Right forelimb (tissue), 1 donor: ENCODE measurements at regions not wholly inside any gene's neighbourhood (a gene's known extent, or its start where the extent isn't known, plus 50 kb on each side); places are given as distances from the start of the nearest gene placed in this dataset.
"Not testable (repeated sequence)": the region's sequence is repeated elsewhere in the genome, so short reads cannot be mapped to it uniquely, and the experiment has no call there.

Source experiments
- DNase-seq: peaks from one replicate; pipeline ENCODE4 v3.0.0-alpha.2; 2018

DNA sequence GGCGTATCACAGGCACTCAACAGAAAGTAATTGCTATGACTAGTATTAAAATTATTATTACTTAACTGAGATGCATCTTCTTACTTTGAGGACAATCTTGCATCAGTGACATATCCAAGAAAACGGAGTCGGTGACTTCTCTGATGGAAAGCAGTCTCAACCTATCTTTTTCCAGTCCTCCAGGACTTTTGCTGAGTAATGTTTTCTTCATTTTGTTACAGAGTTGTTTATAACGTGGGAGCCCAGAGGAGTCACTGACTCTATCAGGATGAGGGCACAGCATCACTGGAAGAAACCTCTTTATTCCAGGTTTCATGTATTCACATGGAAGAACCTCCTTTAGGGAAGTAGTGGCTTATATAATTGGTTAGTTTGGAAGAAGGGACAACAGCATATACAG is 51.5 kb upstream of the MELK start:
- no peak for DNase-seq

DNA sequence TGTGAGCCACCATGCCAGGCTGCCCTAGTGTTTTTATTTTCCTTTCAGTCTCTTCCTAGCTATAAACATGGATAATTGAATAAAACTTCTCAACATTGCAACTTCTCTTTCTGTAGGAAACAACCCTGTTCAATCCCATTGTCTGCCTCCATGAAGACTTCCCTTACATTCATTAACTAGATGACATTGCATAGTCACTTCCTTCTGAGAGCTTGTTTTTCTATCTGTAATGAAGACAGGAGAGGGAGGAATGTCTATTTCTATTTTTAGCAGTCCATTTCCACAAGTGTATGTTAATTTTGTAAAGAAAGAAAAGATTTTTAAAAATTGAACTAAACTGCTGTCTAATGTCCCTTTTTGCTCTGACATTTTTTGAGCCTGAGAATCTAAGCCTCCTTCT is 55.6 kb upstream of the MELK start:
- DNase-seq, result no peak

DNA sequence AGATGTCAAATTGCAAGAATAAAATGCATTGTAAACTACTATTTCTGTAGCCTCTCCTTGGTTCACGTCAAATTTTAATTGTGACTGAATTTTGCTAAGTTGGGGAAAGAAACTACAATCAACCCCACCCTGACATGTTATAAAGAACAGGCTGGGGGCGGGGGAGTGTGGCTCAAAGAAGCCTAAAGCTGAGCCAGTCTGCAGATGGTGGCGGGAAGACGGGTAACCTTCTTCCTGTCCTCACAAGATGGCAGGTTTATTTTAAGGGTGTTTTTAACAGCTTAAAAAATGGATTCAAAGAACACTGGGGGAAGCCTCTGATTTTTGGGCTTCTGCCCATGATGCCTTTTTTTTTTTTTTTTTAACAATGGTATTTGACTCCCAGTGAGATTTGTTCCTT is 68.5 kb upstream of the MELK start:
- no peak for DNase-seq

DNA sequence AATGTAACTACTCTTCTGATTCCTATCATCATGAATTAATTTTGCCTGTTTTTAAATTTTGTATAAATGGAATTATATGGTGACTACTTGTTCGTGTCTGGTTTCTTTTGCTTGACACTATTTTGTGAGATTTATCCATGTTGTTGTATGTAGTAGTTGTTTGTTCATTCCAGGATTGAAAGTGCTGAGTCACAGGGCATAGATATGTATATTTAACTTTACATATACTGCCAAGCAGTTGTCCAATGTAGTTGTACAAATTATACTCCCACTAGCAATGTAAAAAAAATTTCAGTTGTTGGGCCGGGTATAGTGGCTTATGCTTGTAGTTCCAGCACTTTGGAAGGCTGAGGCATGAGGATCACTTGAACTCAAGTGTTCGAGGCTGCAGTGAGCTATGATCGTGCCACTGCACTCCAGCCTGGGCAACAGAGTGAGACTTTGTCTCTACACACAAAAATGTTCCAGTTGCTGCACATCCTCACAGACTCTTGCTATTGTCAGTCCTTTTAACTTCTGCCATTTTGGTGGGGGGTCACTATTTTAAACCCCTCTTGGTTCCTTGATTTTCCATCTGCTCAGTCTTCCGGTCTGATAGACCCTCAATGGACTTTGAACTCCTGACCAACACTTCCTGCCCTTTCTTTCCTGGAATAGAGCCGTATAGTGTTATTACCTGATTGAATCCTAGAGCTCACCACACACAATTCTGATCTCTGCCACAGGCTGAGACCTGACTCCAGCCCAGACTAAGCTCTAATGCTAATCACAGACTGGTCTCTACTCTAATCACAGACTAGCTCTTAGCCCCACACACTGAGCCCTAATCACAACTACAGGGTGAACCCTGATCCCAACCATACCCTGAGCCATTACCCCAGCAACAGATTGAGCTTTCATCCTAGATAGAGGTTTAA is 69.3 kb upstream of the MELK start:
- no peak for DNase-seq

DNA sequence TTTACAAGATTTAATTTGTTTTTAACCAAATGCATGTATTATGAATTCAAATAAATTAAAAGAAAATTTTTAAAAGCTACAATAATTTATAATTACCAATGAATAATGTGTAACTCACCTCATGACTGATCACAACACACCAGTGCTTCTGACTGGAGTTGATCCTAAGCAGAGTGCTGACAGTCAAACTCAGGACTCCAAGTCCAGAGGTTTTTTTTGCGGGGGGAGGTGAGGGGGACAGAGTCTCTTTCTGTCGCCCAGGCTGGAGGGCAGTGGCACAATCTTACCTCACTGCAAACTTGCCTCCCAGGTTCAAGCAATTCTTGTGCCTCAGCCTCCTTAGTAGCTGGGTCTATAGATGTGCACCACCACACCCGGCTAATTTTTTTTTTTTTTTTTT is 71.0 kb upstream of the MELK start:
- no peak for DNase-seq

DNA sequence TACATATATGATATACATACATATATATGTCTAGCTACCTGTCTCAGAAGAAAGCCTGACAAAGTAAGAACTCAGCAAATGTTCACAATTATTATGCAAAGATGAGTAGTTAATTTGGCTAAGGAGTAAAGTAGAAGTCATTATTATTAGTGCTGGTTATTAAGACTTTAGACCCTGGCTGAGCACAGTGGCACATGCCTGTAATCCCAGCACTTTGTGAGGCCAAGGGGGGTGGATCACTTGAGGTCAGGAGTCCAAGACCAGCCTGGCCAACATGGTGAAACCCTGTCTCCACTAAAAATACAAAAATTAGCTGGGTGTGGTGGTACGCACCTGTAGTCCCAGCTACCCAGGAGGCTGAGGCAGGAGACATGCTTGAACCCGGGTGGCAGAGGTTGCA is 71.8 kb upstream of the MELK start:
- not testable (repeated sequence) for DNase-seq

DNA sequence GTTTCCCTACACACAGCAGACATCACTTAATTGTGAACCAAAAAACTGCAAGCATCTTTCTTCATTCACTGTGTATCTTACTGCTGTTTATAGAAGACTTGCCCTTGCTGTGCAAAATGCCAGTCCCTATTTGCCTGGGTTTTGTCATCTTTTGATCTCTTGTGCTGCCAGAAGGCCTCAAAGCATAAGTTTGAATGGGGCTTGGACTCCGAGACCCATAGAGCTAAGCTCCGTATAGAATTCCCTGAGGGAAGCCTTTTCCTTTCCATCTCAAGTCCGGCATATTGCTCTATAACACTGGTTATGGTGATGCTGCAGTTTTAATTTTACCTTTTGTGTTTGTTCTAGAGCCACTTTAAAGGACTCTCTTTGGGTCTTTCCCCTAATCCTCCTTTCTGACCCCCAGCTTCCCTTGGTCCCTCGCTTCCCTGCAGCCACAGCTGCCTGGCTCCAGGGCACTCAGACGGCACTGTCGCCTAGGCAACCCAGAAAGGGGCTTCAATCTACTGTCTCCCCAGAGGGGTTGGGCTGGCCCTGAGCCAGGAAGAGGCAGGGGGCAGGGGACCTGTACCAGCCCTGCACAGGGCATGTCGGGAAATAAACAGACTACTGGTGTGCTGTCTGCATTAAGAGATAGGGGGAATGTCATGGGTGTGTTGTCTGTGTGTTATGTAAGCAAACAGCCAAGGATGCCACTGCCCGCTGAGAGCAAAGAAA is 73.4 kb upstream of the MELK start:
- no peak for DNase-seq

DNA sequence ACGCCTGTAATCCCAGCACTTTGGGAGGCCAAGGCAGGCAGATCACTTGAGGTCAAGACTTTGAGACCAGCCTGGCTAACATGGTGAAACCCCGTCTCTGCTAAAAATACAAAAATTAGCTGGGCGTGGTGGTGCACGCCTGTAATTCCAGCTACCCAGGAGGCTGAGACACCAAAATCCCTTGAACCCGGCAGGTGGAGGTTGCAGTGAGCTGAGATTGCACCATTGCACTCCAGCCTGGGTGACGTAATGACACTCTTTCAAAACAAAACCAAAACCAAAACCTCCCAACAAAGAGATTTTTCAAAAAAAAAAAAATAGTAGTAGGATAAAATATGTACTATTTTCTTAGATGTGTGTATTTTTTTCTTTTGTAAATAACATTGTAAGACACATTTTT is 79.1 kb upstream of the MELK start:
- not testable (repeated sequence) for DNase-seq

DNA sequence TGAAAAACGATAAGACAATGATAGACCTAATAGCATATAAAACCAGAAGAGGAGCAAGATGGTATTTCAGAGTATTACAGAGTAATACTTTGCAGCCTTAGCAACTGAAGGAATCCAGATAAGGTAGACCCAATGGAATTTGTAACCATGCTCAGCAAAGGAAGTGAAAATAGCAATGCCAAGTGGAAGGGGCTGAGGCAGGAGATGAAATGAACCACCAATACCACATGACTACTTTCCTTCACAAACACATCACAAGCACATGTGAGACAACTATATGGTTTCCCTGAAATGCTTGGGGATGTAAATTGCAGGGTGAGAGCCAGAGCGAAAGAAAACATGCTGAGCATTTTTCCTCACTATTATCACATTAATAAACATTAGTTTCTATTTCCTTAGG is 79.8 kb upstream of the MELK start:
- no peak for DNase-seq

DNA sequence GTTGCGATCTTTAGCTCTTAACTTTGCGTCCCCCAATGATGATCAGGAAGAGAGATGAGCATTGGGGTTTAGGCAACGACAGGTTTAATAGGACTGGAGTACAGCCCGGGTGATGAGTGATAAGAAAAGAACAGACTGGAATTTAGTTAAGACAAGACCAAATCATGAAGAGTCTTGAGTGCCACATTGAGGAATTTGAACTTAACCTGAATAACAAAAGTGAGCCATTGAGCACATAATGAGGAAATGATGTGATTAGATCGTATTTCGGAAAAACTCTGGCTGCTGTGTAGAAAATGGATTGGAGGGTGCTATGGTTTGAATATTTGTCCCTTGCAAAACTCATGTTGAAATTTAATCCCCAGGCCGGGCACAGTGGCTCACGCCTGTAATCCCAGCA is 83.2 kb upstream of the MELK start:
- DNase-seq, result no peak

DNA sequence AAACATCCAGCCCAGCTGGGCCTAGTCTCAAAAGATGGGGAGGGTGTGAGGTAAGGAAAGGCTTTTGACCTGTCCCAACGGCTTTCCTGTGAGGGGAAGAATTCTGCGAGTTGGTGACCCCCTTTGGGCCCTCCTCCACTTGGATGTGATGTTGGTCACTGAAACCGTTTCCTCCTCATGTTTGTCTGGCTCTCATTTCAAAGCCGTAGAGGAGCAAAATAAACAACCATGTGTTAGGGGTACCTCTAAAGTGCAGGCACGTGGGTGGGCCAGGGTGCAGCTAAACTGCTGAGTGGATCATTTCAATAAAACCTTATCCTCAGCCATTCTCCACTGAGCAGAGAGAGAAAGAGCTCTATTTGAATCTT is 84.3 kb upstream of the MELK start:
- no peak for DNase-seq

DNA sequence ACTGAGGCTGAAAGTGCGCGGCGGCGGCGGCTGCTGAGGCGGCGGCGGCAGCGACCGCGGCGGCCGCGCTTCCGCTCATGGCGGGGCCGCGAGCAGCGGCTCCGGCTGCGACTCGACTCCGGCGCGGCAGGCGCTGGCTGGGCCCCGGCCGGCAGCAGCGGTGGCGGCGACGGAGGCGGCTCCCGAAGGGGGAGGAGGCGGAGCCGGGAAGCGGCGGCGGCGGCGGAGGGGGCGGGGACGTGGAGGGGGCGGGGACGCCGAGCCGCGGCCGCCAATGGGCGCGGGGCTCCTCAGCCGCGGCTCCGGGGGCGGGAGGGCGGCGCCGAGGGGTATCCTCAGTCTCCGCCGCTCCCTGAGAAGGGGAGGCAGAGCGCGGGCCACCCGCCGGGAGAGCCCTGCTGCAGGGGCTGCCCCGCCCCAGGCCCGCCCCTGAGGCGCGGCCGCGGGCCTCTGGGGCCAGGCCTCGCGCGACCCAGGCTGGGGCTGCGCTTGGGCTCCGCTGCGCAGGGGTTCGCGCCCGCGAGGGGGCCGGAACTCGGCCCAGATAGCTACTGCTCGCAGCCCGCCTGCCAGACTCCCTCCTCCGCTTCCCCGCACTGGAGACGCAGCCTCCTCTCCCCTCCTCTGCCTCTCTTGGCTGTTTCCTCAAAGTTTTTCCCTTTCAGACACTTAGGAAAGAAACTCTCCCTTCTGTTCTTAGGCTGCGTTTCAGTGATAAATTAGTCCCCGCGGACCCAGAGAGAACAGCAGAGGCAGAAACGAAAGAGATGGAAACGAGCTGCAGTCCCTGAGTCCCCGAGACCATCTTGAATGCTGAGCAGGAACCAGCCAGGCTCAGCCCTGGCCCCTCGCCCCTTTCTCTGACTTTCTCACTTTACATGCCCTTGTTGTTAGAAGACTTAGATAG is 85.0 kb upstream of the MELK start:
- DNase-seq, result peak; percentile 92

DNA sequence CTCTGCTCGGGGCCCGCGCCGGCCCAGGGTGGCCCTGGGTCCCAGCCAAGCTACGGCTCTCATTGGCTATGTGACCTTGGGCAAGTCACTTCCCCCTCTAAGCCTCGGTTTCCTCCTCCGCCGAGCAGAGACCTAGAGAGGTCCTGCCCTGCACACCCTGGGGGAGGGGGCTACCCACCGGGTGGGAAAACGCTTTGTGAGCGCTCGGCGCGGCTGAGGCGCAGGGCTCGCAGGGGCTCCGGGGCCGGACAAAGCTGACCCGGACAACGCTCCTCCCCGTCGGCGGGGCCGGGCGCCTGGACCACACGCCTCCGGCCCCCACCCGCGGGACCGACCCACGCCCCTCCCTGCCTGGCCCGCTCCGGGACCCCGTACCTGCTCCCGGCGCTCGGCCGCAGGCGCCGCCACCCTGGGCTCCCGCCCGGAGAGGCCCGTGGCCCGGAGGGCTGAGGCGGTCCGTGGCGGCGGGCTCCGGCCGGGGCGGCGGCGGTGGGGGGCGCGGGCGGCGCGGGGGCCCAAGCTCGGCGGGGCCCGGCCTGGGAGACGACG is 85.7 kb upstream of the MELK start:
- peak; percentile 69 for DNase-seq

DNA sequence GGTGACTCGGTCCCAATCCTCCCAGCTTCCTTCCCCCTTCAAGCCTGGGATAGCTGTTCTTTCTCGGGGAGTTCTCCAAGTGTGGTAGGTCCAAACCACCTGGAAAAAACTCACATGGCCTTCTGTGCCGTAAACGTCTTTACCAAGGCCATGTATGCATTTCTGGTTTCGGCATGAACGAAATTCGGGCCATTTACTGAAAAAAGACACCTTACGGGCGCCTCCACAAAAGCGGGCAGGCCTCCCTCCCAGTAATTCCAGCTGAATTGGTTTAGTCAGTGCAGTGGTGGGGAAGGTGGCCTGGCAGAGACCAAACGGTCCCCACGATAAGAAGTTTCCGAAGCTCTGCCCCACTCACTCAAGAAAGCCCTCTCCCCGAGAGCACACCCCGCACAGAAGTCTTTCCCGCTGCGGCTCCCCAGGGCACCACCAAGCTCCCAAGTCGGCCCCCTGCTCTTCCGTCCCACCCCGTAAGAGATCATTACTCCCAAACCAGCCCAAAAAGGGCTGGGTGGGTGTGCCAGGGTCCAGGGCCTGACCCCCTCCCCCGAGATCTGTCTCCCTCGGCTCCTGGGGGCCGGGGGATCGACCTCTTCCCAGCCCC is 86.3 kb upstream of the MELK start:
- DNase-seq, result peak; percentile 50

DNA sequence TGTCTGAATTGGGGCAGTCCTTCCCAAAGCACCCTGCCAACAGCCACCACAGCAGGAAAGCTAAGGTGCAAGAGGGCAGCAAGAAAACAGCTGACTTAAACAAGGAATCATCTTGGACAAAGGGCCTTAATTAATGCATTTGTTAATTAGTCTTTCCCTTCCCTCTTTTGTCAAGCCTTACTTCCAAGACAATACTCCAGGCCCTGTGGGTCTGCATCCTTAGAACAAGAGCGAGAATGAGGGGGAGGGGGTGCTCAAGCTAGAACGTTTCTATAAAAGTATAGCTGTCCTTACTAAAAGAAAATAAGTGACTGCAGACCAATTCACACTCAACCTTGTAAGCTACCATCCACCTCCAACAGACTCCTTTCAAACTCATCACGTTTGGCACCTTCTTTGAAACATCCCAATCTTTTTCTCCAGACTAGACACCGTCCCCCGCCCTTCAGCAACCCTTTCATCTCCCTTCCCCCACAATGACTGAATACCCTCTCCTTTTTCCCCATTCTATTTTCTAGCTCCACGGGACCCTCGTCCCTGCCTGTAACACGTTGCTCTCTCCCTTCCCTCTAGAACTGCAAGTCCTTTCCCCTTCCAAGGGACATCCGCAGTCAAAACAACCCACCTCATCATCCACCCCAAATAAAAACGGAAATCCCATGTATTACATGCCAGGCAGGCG is 85.7 kb upstream of the RNF38 start:
- no peak for DNase-seq

DNA sequence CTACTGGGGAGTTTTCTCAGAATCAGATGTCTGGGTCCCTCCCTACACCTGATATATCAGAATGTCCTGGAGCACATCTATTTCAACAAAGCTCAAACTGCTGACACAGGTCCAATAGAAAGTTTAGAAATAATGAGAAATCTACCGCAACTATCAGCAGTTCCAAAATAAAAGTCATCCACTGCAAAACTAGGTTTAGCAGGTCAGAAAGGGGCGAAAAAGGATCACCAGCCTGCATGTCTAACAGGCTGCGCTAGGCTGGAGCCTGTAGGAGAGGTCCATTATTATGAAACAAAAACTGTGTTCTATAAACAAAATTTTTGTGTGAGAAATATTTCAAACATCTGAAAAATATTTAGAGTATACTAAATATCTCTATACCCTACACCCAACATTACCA is 84.1 kb upstream of the RNF38 start:
- DNase-seq, result no peak

DNA sequence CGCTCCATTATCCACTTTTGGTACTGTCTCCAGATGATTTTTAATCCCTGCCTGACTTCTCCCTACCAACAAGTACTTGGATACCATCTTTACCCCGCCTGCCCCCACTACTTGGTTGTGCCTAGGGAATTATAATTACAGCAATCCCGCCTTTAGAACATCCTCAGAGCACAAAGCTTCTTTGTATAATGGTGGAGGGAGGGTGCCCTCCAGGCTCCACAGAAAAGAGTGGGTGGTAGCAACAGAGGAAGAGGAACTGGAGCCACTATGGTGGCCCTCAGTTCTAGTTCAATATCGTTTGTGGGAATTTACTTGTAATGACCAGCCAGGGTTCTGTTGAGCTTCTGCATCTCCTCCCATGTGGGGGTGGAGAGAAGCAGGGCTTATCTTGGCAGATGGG is 79.0 kb upstream of the RNF38 start:
- no peak for DNase-seq

DNA sequence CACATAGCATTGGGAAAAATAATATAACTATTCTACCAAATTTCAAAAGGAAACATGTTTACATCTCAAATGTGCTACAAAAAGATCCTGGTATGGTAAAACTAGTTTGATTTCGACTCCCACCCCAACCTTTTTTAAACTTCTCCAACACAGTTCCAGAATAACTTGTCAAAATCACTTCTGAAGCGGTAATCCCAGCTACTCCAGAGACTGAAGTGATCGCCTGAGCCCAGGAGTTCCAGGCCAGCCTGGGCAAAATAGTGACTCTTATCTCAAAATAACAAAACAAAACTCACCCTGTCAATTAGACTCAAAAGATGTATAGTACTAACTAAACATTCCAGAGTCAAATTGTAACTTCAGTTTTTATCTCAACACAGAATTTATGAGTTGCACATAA is 71.3 kb upstream of the RNF38 start:
- DNase-seq, result no peak

DNA sequence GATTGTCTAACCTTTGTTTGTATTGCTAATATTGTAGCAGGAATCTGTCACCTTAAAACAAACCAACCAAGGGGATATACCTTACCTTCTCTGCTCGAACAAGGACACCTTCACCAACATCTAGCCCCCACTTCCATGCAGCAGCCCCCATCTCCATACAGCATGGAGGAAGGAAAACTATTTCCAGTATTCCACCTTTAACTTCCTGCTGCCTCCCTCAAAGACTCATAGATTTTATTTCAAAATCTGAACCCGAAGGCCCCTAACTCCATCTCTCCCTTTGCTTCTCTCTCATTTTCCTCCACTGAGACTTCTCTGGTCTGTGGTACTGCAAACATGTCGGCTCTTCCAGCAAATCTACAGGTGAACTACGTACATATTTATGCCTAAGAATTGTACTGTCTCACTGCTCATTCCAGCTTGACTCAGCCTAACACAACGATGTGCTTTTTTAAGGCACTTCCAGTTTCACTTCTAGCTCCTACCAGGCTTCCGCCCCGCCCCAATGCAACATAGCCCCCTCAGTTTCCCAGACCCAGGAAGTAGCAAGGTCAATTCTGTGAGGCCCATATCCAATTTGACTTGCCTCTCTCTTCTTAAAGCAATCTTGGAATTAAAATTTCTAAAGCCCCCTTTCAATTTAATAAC is 70.7 kb upstream of the RNF38 start:
- no peak for DNase-seq

DNA sequence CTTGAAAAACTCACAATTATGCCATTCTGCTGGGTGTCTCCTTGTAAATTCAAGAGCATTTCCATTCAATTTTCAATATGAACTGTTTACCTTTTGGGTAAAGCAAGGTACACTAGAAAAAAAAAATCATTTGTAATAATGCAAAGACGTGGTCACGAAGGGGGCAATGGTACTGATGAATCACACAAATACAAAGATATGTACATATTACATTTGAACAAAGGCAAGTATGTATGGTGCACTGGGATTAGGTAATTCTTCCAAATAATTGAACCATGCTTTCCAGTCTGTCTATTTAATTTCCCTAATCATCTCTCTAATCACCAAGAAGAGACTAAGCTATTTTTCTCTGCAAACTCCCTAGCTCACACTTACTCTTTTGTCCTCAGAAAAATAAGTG is 63.4 kb upstream of the RNF38 start:
- DNase-seq, result no peak

DNA sequence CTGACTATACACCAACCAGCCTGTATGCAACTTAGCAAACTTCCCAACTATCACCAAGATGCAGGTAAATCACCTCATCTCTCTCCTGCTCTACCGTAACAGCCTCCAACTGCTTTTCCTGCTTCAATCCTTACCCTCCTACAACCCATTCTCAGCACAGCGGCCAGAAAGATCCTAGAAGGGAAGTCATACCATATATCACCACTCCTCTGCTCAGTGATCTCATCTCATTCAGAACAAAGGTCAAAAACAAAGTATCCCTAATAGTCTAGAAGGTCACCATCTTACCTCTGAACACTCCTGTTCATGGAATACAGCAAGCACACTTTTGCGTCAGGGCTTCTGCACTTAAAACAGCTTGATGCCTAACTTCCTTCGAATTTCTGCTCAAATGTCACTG is 62.2 kb upstream of the RNF38 start:
- DNase-seq, result no peak

DNA sequence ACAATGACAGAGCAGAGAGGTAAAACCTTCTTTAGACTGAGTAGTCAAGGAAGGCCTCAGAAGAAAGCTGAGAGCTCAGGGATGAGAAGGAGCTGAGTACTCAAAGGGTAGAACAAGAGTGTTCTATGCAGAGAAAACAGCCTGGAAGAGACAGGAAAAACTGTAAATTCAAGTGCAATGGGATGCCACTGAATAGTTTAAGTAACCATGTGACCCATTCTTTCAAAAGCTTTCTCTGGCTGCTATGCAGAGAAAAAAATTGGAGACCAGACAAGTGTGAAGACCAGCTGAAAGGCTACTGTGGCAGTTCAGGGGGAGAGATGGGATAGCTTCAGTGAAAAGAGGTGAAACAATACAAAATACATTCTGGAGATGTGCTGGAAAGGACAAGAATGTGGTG is 61.3 kb upstream of the RNF38 start:
- no peak for DNase-seq
